ENCODE measurements at regions not wholly inside any gene's neighbourhood (a gene's known extent, or its start where the extent isn't known, plus 50 kb on each side); places are given as distances from the start of the nearest gene placed in this dataset.
"Not testable (repeated sequence)": the region's sequence is repeated elsewhere in the genome, so short reads cannot be mapped to it uniquely, and the experiment has no call there.

DNA sequence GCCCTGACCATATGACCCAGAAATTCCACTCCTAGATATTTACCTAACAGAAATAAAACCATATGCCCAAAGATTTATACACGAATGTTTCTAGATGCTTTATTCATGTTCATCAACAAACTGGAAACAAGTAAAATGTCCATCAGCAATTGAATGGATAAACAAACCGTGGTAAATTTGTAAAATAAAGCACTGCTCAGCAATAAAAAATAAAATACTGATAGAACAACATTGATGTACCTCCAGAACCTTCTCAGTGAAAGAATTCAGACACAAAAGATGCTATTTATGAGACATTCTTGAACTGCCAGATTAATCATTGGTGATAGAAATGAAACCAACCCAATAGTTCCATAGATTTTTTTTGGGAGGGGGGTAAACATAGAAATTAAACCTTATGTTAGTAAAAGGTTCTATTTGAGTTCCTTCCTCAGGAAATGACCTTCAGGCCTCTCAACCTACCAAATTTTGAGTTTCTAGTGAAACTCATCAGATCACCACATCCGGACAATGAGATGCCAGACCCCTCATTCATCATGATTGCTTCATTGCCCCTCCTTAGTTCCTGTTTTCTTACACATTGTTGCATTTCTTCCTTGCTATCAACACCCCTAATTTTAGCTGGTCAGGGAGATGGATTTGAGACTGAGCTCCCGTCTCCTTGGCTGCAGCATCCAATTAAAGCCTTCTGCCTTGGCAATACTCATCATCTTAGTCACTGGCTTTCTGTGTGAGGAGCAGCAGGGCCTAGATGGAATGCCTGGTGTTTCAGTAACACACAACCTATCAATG, 203.5 kb downstream of the LPIN1 start:
- Histone ChIP-seq H3K9me3 (ENCODE audit: control insufficient read depth in 5 of 5, low read length in 5 of 5) (no peaks in the 10 kb centered on the region), H3K27me3 (ENCODE audit: control insufficient read depth in 5 of 5, insufficient read depth in 4 of 5, low read length in 5 of 5) (peaks cover 0 to 4% (median 0%) of the 10 kb centered on the region in 5 donors), H3K9ac (ENCODE audit: low read length in 5 of 5) (no peak overlapping the region), H3K27ac (ENCODE audit: low read depth, low read length) (no peak overlapping the region), H3K4me1 (ENCODE audit: control insufficient read depth in 5 of 5, insufficient read depth in 5 of 5, low read length in 5 of 5) (no peaks in the 10 kb centered on the region), H3K4me3 (ENCODE audit: low read depth in 1 of 5, low read length in 5 of 5) (no peak overlapping the region), H3K36me3 (ENCODE audit: control insufficient read depth in 5 of 5, insufficient read depth in 5 of 5, low read length in 5 of 5) (no peaks in the 10 kb centered on the region)

DNA sequence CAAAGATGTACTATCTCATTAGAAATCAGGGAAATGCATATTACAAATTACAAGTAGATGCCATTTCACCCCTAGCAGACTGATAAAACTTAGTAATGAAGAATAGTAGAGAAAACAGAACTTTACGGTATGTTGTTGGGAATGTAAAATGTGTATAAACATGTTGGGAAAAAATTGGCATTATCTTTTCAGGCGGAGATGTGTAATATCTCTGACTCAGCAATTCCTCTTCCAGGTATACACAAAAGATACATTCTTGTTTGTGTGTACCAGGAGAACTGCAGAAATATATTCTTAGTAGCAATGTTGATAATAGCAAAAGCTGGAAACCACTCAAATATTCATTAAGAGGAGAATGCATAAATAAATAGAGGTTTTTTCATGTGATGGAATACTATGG, 204.5 kb downstream of the LPIN1 start:
- peaks cover 0 to 4% (median 0%) of the 10 kb centered on the region in 5 donors for H3K27me3 ChIP-seq (ENCODE audit: control insufficient read depth in 5 of 5, insufficient read depth in 4 of 5, low read length in 5 of 5)
- H3K27ac ChIP-seq (ENCODE audit: low read depth, low read length) = no peak overlapping the region
- H3K4me1 ChIP-seq (ENCODE audit: control insufficient read depth in 5 of 5, insufficient read depth in 5 of 5, low read length in 5 of 5) = peaks cover 0 to 5% (median 0%) of the 10 kb centered on the region in 5 donors
- H3K36me3 ChIP-seq (ENCODE audit: control insufficient read depth in 5 of 5, insufficient read depth in 5 of 5, low read length in 5 of 5) = no peaks in the 10 kb centered on the region
- H3K9me3 ChIP-seq (ENCODE audit: control insufficient read depth in 5 of 5, low read length in 5 of 5) = no peaks in the 10 kb centered on the region
- no peak overlapping the region for H3K9ac ChIP-seq (ENCODE audit: low read length in 5 of 5)
- no peak overlapping the region for H3K4me3 ChIP-seq (ENCODE audit: low read depth in 1 of 5, low read length in 5 of 5)

DNA sequence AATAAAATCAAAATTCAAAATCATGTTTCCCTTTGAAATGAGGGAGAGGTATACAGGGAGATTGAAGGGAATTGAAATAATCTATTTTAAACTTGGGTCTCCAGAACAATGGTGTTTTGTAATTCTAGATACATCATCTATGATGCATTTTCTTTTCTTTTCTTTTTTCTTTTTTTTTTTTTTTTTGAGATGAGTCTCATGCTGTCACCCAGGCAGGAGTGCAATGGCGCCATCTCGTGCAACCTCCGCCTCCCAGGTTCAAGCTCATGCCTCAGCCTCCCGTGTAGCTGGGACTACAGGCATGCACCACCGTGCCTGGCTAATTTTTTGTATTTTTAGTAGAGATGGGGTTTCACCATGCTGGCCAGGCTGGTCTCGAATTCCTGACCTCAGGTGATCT, 205.1 kb downstream of the LPIN1 start:
- not testable (repeated sequence) for H3K36me3 ChIP-seq (ENCODE audit: control insufficient read depth in 5 of 5, insufficient read depth in 5 of 5, low read length in 5 of 5); H3K9me3 ChIP-seq (ENCODE audit: control insufficient read depth in 5 of 5, low read length in 5 of 5); H3K4me3 ChIP-seq (ENCODE audit: low read depth in 1 of 5, low read length in 5 of 5); H3K9ac ChIP-seq (ENCODE audit: low read length in 5 of 5); H3K27me3 ChIP-seq (ENCODE audit: control insufficient read depth in 5 of 5, insufficient read depth in 4 of 5, low read length in 5 of 5); H3K4me1 ChIP-seq (ENCODE audit: control insufficient read depth in 5 of 5, insufficient read depth in 5 of 5, low read length in 5 of 5); H3K27ac ChIP-seq (ENCODE audit: low read depth, low read length)

DNA sequence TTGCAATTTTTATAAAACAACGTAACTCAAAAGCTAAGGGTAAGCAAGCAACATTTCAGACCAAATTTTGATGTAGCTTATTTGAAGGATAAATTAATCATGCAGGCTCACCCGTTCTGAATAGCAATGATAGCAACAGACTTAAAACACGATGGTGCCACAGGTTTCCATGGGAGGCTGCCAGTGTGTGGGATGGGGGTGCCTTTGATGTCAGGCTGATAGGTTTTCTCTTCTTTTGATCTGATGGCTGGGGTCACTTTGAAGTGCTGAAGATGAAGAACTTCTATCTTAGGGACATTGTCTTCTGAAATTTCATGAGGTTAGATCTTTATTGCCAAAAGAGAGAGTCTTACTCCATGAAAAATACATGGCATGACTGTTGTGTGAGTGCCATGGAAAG, 206.8 kb downstream of the LPIN1 start:
- Histone ChIP-seq H3K4me1 (ENCODE audit: control insufficient read depth in 5 of 5, insufficient read depth in 5 of 5, low read length in 5 of 5) (peaks cover 0 to 5% (median 0%) of the 10 kb centered on the region in 5 donors), H3K27me3 (ENCODE audit: control insufficient read depth in 5 of 5, insufficient read depth in 4 of 5, low read length in 5 of 5) (peaks cover 0 to 10% (median 3%) of the 10 kb centered on the region in 5 donors), H3K4me3 (ENCODE audit: low read depth in 1 of 5, low read length in 5 of 5) (no peak overlapping the region), H3K9me3 (ENCODE audit: control insufficient read depth in 5 of 5, low read length in 5 of 5) (no peaks in the 10 kb centered on the region), H3K9ac (ENCODE audit: low read length in 5 of 5) (no peak overlapping the region), H3K27ac (ENCODE audit: low read depth, low read length) (no peak overlapping the region), H3K36me3 (ENCODE audit: control insufficient read depth in 5 of 5, insufficient read depth in 5 of 5, low read length in 5 of 5) (no peaks in the 10 kb centered on the region)

DNA sequence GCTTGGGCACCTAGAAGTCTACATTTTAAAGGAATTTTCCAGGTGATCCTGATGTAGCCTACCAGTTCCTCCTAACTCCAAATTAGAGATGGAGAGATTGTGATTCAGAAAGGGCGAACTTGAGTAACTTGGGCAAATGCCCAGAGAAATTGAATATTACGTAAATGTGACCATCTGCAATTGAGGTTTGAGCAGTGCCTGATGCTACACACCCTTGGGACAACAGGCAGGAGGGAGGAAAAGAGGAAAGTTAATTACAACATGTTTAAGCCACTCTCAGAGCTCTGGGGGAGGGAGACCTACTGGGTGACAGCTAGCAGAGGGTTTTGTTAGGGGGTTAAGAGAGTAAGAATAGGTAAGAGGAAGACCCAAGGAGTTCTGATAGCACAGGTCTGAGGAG, 208.9 kb downstream of the LPIN1 start:
- Histone ChIP-seq H3K9me3 (ENCODE audit: control insufficient read depth in 5 of 5, low read length in 5 of 5) (no peaks in the 10 kb centered on the region), H3K4me1 (ENCODE audit: control insufficient read depth in 5 of 5, insufficient read depth in 5 of 5, low read length in 5 of 5) (peaks cover 0 to 5% (median 0%) of the 10 kb centered on the region in 5 donors), H3K27me3 (ENCODE audit: control insufficient read depth in 5 of 5, insufficient read depth in 4 of 5, low read length in 5 of 5) (peaks cover 0 to 10% (median 7%) of the 10 kb centered on the region in 5 donors), H3K4me3 (ENCODE audit: low read depth in 1 of 5, low read length in 5 of 5) (no peak overlapping the region), H3K9ac (ENCODE audit: low read length in 5 of 5) (no peak overlapping the region), H3K27ac (ENCODE audit: low read depth, low read length) (no peak overlapping the region), H3K36me3 (ENCODE audit: control insufficient read depth in 5 of 5, insufficient read depth in 5 of 5, low read length in 5 of 5) (no peaks in the 10 kb centered on the region)

DNA sequence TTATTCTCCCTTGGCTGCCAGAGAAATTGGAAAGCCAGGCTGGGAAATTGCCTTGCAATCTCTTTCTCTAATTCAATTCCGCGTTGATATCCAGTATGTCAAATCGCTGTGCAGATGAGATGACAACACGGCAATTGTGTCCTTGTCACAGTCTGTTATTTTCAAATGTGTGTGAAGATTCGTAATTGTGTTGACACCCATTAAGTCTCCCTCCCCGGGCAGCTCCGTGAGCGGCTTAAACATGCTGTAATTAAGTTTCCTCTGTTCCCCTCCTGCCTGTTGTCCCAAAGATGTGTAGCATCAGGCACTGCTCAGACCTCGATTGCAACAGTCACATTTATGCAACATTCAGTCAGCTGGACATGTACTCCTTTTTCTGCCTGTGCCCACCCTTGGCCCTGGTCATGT, 209.5 kb downstream of the LPIN1 start:
- H3K9me3 ChIP-seq (ENCODE audit: control insufficient read depth in 5 of 5, low read length in 5 of 5) = no peaks in the 10 kb centered on the region
- H3K4me1 ChIP-seq (ENCODE audit: control insufficient read depth in 5 of 5, insufficient read depth in 5 of 5, low read length in 5 of 5) = peaks cover 0 to 5% (median 0%) of the 10 kb centered on the region in 5 donors
- H3K4me3 ChIP-seq (ENCODE audit: low read depth in 1 of 5, low read length in 5 of 5) = no peak overlapping the region
- H3K36me3 ChIP-seq (ENCODE audit: control insufficient read depth in 5 of 5, insufficient read depth in 5 of 5, low read length in 5 of 5) = no peaks in the 10 kb centered on the region
- no peak overlapping the region for H3K27ac ChIP-seq (ENCODE audit: low read depth, low read length)
- no peak overlapping the region for H3K9ac ChIP-seq (ENCODE audit: low read length in 5 of 5)
- H3K27me3 ChIP-seq (ENCODE audit: control insufficient read depth in 5 of 5, insufficient read depth in 4 of 5, low read length in 5 of 5) = peaks cover 0 to 10% (median 7%) of the 10 kb centered on the region in 5 donors

DNA sequence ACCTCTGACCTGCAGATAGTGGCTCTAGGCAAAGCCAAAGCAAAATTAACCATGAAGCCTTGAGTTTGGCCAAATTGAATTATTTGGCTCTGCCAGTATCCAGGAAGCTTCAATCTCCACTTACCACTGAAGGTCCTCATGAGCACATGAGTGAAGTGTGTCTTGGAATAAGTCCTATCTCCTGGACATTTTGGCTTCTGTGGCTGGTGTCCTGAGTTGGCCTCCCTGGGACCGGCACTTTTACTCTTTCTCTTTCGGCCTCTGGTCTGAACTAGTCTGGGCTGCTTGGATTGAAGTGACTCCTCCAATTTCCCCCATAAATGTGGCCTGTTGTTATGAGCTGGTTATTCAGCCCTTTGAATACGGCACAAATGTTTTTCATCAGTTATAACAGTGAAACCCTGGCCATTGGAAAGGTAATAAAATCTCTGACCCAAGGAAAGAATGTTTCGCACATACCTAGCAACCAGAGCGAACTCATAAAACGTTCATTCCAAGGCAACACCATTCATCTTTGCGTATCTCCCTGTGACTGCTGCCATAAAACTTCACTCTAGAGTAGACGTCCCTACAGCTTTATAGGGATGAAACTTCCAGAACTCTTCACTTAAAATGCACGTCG, 216.4 kb downstream of the LPIN1 start:
- H3K36me3 ChIP-seq (ENCODE audit: control insufficient read depth in 5 of 5, insufficient read depth in 5 of 5, low read length in 5 of 5) = no peaks in the 10 kb centered on the region
- H3K4me1 ChIP-seq (ENCODE audit: control insufficient read depth in 5 of 5, insufficient read depth in 5 of 5, low read length in 5 of 5) = peaks cover 0 to 2% (median under 1%) of the 10 kb centered on the region in 5 donors
- H3K27me3 ChIP-seq (ENCODE audit: control insufficient read depth in 5 of 5, insufficient read depth in 4 of 5, low read length in 5 of 5) = peaks cover 0 to 5% (median 0%) of the 10 kb centered on the region in 5 donors
- no peak overlapping the region for H3K9ac ChIP-seq (ENCODE audit: low read length in 5 of 5)
- H3K9me3 ChIP-seq (ENCODE audit: control insufficient read depth in 5 of 5, low read length in 5 of 5) = no peaks in the 10 kb centered on the region
- H3K4me3 ChIP-seq (ENCODE audit: low read depth in 1 of 5, low read length in 5 of 5) = no peak overlapping the region
- no peak overlapping the region for H3K27ac ChIP-seq (ENCODE audit: low read depth, low read length)

DNA sequence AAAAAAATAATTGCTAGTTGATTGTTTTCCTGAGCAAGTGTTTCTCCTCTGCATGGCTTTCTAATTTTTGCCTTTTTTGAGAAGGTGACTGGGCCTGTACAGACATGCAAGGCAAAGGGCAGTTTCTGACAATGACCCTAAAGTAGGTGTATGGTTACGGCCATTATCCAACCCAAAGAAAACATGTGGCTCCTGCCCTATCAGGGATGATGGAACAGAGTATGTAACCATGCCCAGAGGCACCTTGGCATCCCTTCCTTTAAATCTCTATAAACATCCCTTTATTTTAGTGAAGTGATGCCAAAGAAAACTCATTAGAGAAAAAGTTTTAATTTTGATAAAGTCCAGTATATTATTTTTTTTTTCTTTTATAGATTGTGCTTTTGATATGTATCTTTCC, 217.5 kb downstream of the LPIN1 start:
- Histone ChIP-seq H3K4me3 (ENCODE audit: low read depth in 1 of 5, low read length in 5 of 5) (no peak overlapping the region), H3K36me3 (ENCODE audit: control insufficient read depth in 5 of 5, insufficient read depth in 5 of 5, low read length in 5 of 5) (no peaks in the 10 kb centered on the region), H3K9me3 (ENCODE audit: control insufficient read depth in 5 of 5, low read length in 5 of 5) (no peaks in the 10 kb centered on the region), H3K4me1 (ENCODE audit: control insufficient read depth in 5 of 5, insufficient read depth in 5 of 5, low read length in 5 of 5) (peaks cover 0 to 8% (median 7%) of the 10 kb centered on the region in 5 donors), H3K27me3 (ENCODE audit: control insufficient read depth in 5 of 5, insufficient read depth in 4 of 5, low read length in 5 of 5) (peaks cover 0 to 8% (median 0%) of the 10 kb centered on the region in 5 donors), H3K9ac (ENCODE audit: low read length in 5 of 5) (no peak overlapping the region), H3K27ac (ENCODE audit: low read depth, low read length) (no peak overlapping the region)

DNA sequence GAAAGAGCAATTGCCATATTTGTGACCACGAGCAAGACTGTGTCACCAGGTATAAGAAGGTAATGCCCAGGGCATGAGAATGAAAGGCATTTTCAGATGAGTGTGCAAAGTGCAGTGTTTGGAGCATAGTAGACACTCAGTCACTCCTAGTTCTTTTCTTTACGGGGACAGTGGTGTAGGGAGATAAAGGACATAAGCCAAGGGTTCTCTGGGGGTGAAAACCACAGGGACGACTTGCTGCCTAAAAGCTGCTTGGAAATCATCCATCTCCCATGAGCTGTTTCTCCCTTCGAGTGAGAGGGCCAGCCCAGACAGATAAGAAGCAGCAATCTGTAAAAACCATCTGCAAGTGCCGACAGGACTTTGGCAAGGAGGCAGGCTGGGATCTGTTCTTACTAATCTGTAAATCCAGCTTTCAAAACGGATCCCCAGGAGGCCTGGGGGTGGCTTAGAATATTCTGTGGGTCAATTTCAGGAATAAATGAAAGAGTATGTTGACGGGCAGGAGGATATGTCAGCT, 221.6 kb downstream of the LPIN1 start:
- Histone ChIP-seq H3K27me3 (ENCODE audit: control insufficient read depth in 5 of 5, insufficient read depth in 4 of 5, low read length in 5 of 5) (peaks cover 0 to 7% (median 0%) of the 10 kb centered on the region in 5 donors), H3K9ac (ENCODE audit: low read length in 5 of 5) (no peak overlapping the region), H3K27ac (ENCODE audit: low read depth, low read length) (no peak overlapping the region), H3K36me3 (ENCODE audit: control insufficient read depth in 5 of 5, insufficient read depth in 5 of 5, low read length in 5 of 5) (no peaks in the 10 kb centered on the region), H3K4me3 (ENCODE audit: low read depth in 1 of 5, low read length in 5 of 5) (no peak overlapping the region), H3K4me1 (ENCODE audit: control insufficient read depth in 5 of 5, insufficient read depth in 5 of 5, low read length in 5 of 5) (peaks cover 0 to 8% (median 7%) of the 10 kb centered on the region in 5 donors), H3K9me3 (ENCODE audit: control insufficient read depth in 5 of 5, low read length in 5 of 5) (peaks cover 0 to 11% (median 4%) of the 10 kb centered on the region in 5 donors)

DNA sequence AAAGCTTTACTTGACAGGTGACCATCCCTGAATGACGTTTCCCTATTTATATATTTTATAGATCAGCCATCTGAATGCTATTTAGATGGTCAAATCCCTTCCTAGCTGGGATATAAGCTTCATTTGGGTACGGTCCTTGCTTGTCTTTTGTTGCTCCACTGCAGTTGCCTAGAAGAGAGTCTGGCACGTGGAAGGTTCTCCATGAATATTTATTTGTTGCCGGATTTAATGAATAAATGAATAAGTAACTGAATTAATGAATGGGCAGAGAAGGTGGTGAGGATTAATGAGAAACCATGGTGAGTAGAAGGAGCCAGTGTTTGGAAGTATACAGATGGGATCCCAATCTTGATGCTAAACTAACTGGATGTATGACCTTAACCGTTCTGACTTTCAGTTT, 222.1 kb downstream of the LPIN1 start:
- Histone ChIP-seq H3K27ac (ENCODE audit: low read depth, low read length) (no peak overlapping the region), H3K36me3 (ENCODE audit: control insufficient read depth in 5 of 5, insufficient read depth in 5 of 5, low read length in 5 of 5) (no peaks in the 10 kb centered on the region), H3K4me3 (ENCODE audit: low read depth in 1 of 5, low read length in 5 of 5) (no peak overlapping the region), H3K27me3 (ENCODE audit: control insufficient read depth in 5 of 5, insufficient read depth in 4 of 5, low read length in 5 of 5) (peaks cover 0 to 7% (median 0%) of the 10 kb centered on the region in 5 donors), H3K4me1 (ENCODE audit: control insufficient read depth in 5 of 5, insufficient read depth in 5 of 5, low read length in 5 of 5) (peaks cover 0 to 8% (median 7%) of the 10 kb centered on the region in 5 donors), H3K9ac (ENCODE audit: low read length in 5 of 5) (no peak overlapping the region), H3K9me3 (ENCODE audit: control insufficient read depth in 5 of 5, low read length in 5 of 5) (peaks cover 3 to 14% (median 8%) of the 10 kb centered on the region in 5 donors)

All from subcutaneous abdominal adipose tissue (tissue), 5 donors.